Islet precursor cell (in vitro differentiated cells): ENCODE measurements at regions not wholly inside any gene's neighbourhood (a gene's known extent, or its start where the extent isn't known, plus 50 kb on each side); places are given as distances from the start of the nearest gene placed in this dataset.

ENCODE experiments used
- DNase-seq: peaks from one replicate; pipeline ENCODE4 v3.0.0-alpha.2; 2018

DNA sequence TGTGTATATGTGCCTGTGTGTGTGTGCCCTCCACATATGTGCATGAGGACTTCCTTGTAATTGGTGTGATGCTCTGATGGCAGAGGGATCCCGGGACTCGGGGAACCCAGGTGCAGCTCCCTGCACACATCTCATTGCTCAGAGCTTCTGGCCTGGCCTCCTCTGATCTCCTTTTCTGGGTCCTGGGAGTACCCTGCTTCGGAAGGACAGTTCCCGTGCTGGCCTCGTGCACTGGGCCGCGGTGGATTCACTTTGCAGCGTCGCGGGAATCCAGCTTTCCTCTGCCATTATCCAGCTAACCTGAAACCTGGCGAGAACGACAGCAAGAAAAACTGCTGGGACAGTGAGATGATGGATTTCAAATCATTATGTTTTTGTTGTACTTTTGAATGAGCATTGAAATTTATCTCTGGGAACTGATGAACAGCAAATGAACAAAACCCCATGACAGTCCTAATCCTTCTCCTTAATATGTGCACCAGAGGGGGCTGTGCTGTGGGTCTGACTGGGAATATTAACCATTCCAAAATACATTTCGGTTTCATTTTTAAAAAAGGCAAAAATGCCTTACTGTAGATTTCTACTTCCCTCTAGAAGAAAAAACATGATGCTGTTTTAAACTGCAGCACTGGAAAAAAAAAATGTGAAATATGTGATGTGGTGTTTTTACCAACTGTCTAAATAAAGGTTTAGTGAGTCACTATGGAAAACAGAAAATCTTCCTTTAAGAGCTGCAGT lies 78.2 kb downstream of the PTGR3 start:
- DNase-seq: no peak

DNA sequence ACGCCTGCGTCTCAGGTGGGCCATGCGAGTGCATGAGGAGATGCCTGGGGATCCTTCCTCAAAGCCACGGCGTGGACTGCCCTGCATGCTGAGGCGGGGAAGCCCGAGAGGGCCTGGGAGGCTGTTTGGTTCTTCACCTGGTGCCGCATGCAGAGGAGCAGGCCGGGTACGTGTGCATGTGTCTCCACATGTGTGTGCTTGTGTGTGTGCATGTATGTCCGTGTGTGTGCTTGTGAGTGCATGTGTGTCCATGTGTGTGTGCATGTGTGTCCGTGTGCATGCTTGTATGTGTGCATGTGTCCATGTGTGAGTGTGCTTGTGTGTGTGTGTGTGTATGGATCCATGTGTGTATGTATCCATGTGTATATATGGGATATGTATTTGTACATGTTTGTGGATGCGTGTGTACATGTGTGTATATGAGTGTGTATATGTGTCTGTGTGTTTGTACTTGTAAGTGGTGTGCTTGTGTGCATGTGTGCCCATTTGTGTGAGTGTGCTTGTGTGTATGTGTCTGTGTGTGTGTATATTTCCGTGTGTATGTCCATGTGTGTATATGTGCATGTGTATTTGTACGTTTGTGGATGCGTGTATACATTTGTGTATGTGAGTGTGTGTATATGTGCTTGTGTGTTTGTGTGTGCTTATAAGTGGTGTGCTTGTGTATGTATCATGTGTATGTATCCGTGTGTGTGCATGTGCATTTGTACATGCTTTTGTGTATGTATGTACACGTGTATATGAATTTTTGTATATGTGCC lies 79.0 kb downstream of the PTGR3 start:
- no peak for DNase-seq

DNA sequence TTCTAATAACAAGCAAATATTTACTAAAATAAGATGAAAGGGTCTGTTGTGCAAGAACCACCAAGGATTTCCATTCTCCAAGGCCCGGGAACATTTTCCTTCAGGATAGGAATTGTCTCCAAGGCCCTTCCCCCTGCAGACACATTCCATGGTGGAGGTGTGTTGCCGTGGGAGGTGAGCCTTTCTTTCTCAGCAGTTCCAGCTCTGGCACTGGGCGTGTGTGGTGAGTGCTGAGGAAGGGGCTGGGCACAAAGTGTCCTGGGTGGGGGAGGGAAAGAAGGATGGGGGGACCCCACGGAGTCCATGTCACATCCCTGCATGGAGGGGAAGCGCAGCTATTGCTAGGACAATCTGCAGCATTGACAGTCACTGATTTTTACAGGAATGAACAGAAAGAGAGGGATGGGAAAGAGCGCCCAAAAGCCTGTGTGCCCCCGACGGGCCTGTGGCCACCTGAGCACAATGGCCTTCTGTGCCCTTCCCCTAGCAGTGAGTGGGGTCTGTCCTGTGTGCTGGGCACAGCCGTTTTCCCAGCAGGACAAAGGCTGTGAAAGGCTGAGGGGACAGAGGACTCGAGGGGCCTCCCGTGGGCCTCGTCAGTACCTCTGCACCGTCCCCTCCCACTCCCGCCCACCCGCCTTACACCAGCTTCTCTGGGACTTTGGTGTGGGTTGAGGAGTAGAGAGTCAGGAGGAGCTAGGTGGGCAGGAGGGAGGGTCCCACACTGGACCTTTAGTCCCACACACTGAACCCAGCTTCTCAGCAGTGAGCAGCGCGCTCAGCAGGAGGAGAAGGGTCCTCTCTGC lies 79.8 kb downstream of the PTGR3 start:
- DNase-seq: no peak

DNA sequence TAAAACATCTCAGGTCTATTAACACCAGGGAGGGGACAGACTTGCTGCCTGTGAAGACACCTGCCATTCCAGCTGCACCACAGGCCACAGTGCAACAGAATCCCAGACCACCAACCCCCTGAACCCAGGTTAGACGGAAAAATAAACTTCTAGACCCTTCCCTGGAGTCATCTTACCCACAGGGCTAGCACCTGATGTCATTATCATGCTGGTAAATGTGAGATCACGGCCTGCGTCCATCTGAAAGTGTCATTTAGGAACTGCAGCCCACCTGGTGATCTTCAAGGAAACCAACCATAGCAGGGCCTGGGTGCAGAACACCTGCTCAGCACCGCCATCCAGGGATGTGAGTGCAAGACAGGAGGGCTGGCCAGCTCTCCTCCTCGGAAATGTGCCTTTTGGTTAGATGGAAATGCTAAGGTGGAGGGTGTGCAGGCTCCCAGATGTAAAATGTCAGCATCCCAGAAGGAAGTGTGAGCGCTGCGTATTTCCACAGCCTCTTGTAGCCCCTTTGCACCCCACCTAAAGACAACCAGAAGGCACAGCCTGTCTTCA lies 80.8 kb downstream of the PTGR3 start:
- DNase-seq: no peak

DNA sequence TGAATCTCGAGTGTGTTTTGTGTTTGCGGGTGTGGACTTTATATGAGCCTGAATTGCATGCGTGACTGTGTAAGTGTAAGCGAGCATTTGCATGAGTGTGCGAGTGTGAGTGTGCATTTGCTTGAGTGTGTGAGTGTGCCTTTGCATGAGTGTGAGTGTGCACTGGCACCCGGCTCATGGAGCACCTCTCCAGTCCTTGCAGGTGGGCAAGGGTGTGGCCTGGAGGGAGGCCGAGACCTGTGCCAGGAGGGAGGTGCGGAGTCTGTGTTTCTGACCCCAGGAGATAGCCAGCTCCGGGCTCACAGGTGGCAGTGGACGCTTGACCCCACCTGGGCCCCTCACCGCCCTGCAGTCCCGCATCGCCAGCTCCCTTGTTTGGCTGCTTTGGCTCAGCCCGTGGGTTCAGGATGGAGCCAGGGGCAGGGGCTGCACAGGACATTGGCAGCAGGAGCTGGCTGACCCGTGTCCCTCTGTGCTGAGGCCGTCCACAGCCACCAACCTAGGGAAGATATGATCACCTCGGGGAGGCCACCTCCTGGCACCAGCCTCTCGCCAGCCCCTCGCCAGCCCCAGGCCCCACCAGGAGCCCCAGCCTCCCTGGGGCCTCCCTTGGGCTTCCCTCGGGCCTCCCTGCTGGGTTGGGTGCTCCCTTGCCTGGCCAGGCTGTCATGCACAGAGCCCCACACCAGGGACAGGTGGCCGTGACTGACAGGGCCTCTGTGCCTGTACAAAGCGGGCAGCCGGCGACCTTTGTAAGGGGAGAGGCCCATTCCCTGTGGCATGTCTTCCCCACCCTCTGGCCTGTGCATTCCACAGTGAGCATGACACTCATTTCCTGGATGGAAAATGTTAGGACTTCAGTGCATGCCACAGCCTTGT lies 81.6 kb downstream of the PTGR3 start:
- DNase-seq: peak; percentile 7

DNA sequence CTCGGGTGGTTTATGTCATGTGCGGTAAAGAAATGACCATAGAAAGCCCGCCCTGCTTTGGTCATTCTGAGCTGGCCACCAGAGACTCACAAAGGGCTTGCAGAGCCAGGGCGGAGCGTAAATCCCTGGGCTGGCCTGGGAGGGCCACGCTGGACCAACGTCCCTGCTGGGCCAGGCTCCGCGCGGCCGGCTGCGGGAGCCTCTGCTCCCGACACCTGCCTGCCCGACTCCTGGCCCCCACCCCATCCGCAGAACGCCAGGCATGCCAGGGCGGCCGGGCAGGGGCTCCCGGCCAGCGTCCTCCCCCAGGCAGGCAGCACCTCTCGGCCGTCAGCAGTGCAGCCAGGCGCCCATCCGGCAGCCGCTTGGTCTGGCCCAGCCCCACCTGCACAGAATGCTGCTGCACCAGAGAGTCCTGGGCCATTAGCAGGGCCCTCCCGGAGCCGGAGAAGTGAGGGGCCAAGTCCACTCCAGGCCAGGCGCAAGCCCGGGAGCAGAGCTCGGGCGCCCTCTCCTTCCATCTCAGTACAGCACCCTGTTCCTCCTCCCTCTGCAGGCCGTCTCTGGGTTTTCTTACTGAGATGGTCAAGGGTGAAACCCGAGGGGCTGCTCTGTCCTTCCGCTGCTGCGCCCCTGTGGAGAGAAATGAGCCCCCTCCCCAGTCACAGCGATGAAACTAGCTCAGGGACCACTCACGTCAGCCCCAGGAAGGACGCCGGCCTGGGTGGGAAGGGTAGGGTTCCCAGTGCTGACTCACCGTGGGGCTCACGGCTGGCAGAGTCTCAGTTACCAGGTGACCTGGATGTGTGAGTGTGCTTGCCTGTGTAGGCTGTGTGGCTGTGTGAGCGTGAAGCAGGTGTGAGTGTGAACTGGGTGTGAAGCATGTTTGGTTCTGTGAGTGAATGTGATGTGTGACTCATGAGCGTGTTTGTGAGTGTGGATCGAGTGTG lies 83.3 kb downstream of the PTGR3 start:
- no peak for DNase-seq

DNA sequence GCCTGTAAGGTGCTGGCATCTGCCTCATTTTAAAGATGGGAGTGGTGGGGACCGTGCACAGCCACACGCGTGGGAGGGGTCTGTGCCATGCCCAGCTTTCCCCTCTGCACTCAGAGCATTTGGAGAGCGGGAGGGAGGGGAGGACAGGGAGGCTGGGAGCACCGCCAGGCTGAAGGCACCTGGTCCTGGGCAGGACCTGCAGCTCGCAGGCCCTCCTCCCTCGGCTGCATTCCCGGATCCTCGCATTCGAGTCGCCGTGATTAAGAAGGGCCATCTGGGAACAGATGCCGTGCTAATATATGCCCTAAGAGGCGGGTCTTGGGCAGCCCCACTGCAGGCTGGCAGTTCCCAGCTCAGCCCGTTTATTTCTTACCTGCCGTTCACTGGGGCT lies 84.0 kb downstream of the PTGR3 start:
- no peak for DNase-seq

DNA sequence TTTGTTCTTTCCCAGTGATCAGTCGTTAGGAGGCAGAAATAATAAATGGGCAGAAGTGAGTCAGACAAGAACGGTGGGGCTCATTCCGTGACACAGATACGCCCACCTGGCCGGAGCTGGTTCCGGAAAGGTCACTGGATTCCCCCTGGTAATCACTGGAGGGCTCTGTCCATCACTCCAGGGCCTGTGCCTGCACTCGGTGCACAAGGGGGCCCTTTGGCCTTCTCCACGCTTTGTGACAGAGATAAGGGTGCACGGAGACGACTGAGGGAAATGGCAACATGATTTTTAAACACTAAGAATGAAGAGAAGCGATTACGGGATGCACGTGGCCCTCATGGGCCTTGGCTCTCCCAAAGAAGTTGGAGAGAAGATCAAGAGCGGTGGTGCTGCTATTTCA lies 84.4 kb downstream of the PTGR3 start:
- peak; percentile 37 for DNase-seq

DNA sequence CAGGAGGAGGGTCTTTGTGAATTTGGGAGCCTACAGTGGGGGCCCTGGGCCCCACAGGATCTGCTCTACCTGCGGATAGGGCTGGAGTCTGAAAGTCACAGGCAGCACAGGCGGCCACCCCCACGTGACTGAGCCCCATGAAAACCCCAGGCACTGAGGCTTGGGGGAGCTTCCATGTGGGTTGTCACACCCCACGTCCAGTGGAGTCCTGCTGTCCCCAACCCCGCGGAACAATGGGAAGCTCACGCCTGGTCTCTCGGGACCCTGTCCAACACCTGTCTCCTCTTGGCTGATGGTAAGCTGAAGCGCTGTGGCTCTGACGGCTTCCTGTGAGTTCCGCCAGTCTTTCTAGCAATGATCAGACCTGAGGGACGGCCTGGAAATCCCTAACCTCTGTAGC lies 85.8 kb downstream of the PTGR3 start:
- DNase-seq: peak; percentile 30

DNA sequence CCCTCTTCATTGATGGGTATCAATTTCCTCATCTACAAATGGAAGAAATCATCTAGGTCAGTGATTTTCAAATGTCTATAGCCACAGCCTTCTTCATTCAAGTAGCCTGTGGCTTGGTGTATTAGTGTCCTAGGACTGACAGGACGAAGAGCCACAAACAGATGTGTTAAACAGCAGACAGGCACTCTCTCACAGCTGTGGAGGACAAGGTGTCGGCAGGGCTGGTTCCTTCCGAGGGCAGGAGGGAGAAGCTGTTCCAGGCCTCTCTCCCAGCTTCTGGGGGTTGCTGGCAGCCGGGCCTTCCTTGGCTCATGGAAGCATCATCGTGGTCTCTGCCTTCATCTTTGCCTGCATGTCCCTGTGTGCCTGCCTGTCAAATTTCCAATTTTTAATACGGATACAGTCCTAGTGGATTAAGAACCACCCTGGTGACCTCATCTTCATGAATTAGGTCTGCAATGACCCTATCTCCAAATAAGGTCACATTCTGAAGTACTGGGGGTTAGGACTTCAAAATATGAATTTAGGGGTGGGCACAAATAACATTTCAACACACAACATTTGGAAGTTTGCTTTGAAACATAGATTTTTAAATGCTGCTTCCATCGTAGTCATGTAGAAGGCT lies 86.5 kb downstream of the PTGR3 start:
- peak; percentile 24 for DNase-seq

DNA sequence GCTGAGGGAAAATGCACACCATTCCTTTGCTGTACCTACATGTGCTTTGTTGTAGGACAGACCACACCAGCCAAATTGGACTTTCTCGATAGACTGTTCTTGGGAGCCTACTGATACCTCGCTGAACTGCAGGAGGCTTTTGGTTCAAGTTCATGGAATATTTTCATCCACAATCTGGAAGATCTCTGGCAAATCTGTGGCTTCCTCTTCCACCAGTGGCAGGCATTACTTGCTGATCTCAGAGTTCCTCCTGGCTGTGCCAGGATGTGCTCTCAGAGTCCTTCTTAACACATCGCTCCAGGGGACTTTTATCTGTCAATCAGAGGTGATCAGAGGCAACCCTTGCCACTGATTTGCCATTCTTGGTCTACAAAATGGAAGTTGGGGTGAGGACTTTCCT lies 87.7 kb downstream of the PTGR3 start:
- DNase-seq: peak; percentile 20

DNA sequence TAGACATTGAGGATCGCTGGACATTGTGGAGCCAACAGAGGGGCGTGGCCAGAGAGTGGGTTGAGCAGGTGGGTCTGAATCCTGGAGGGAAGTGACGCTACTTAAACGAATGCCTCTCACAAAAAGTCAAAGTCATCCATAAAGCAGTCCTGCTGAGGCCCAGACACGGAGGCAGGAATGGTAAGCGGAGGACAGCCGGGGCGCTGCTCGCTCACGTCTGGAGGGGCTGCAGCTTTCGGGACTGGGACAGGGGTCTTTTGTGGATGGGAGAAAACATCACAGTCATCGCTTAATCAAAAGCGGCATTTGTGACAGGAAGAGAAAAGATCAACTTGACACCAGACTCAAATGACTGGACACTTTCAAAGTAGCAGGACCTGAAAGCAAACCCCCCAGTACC lies 88.4 kb downstream of the PTGR3 start:
- DNase-seq: no peak

DNA sequence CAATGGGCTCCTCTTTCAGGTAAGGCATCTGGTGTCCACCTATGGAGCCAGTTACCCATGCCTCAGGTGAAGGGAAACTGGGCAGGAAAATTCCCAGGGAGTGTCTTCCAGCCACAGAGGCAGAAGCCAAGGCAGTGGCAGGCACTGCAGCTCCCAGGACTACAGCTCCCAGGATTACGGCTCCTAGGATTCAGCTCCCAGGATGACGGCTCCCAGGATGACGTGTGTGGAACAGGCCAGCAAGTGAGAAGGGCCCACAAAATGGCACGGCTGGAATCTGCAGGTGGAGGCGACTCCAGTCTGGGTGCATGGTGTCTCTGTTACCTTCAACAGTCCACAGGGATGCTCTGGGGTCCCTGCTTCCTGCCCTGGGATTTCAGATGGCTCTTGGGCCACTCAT lies 92.1 kb downstream of the PTGR3 start:
- peak; percentile 32 for DNase-seq

DNA sequence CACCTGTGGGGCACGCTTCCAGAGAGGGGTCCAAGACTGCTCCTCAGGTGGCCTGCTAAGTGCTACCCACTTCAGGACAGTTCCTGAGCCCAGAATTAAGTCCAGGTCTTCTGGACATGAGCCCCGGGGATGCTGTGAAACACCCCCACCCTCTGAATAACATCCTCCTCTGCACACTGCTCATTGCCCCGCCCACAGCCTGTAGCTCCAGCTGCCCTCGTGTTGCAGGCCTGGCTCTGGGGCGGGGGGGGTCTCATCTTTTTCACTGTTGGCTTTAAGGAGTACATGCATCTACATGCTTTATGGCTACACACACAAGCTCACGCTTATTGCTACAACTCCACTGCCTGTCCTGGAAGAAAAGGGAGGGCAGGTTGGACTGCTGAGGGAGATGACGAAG lies 92.8 kb downstream of the PTGR3 start:
- DNase-seq: peak; percentile 20

DNA sequence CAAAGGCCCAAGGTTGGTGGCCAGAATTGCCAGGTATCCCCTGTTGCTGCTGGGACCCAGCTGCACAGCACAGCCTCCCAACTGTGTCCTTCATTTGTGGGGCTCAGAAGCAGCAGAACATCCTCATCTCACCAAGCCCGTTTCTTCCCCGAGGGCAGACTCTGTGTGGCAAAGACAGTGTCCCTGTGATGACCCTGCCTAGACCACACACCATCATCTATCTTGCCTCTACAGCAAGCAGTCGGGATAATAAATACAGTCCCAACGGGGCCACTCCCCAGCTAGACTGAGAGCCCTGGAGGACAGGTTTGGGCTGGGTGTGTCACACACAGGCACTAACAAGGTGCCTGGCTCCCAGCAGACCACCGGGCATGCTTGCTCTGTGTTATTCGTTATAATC lies 93.4 kb downstream of the PTGR3 start:
- DNase-seq: peak; percentile 43
